Muscle layer of colon (tissue), 2 donors: ENCODE measurements at regions not wholly inside any gene's neighbourhood (a gene's known extent, or its start where the extent isn't known, plus 50 kb on each side); places are given as distances from the start of the nearest gene placed in this dataset.
"Not testable (repeated sequence)": the region's sequence is repeated elsewhere in the genome, so short reads cannot be mapped to it uniquely, and the experiment has no call there.

Source experiments
- H3K27ac ChIP-seq: one replicate; pipeline ENCODE4 v1.7.0; 2013; ENCODE audit warnings: low read depth, mild to moderate bottlenecking, low read length, moderate library complexity
- H3K27me3 ChIP-seq, 2 donors: one replicate each; pipeline ENCODE4 v1.7.0; 2013; ENCODE audit warnings: low read length in 2 of 2, mild to moderate bottlenecking in 2 of 2; ENCODE audit not compliant: insufficient read depth in 2 of 2, control insufficient read depth in 1 of 2
- H3K36me3 ChIP-seq: one replicate; pipeline ENCODE4 v1.7.0; 2013; ENCODE audit warnings: mild to moderate bottlenecking, low read length; ENCODE audit not compliant: insufficient read depth
- H3K4me1 ChIP-seq: one replicate; pipeline ENCODE4 v1.7.0; 2013; ENCODE audit warnings: mild to moderate bottlenecking, low read length; ENCODE audit not compliant: insufficient read depth
- H3K4me3 ChIP-seq, 2 donors: one replicate each; pipeline ENCODE4 v1.7.0; 2013; ENCODE audit warnings: low read length in 2 of 2, low read depth in 1 of 2, mild to moderate bottlenecking in 1 of 2, moderate library complexity in 1 of 2
- H3K9ac ChIP-seq: one replicate; pipeline ENCODE4 v1.7.0; 2013; ENCODE audit warnings: low read length
- H3K9me3 ChIP-seq: one replicate; pipeline ENCODE4 v1.7.0; 2013; ENCODE audit warnings: mild to moderate bottlenecking, low read length
- donor health status: abdominal sarcoma.
- donor health status: Adenocarcinoma of cecum.

GRCh38 chr5:112534611-112535255 is 115.7 kb upstream of the EPB41L4A start:
- H3K36me3 ChIP-seq: no peaks in the 10 kb centered on the region
- H3K27ac ChIP-seq: no peak overlapping the region
- H3K9me3 ChIP-seq: no peaks in the 10 kb centered on the region
- no peak overlapping the region for H3K9ac ChIP-seq
- no peak overlapping the region for H3K4me3 ChIP-seq
- H3K4me1 ChIP-seq: no peaks in the 10 kb centered on the region
- no peaks in the 10 kb centered on the region for H3K27me3 ChIP-seq

- H3K4me1 ChIP-seq: no peaks in the 10 kb centered on the region
- H3K36me3 ChIP-seq: no peaks in the 10 kb centered on the region
- no peak overlapping the region for H3K9ac ChIP-seq
- H3K27ac ChIP-seq: no peak overlapping the region
- H3K4me3 ChIP-seq: no peak overlapping the region
- H3K27me3 ChIP-seq: no peaks in the 10 kb centered on the region
- H3K9me3 ChIP-seq: no peaks in the 10 kb centered on the region
These were observed 116.3 kb upstream of the EPB41L4A start for GRCh38 chr5:112535356-112535755.

GRCh38 chr5:112544558-112544957 is 125.5 kb upstream of the EPB41L4A start:
- not testable (repeated sequence) for H3K36me3 ChIP-seq

DNA sequence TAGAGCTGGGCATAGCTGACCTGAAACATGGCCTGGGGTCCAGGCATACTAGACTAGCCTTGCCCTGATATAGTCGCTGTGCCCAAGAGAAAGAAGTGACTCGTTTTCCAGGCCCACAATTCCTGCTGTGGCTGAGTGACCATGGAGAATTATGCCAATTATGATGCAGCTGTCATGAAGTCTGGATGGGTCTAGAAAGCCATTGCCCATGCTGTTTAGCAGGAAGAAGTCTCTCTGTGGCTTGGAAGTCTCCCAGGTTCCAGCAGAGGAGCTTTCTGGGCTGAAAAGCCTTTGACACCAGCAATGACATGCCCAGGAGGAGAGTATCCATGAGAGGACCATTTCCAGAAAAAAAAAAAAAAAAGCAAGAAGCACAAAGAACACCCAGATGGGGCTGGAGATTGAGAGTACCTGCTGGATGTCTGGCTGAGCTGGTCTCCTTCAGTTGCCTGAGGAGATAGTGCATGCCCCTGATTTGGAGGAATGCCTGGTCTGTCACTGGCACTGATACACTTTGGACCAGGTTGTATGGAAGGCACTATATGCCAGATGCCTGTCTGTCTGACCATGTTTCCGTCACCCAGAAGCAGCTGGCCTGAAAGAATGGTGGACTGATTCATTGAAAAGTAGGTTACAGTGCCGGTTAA is 128.0 kb upstream of the EPB41L4A start:
- H3K4me3 ChIP-seq: no peak overlapping the region
- H3K27me3 ChIP-seq: no peaks in the 10 kb centered on the region
- H3K36me3 ChIP-seq: no peaks in the 10 kb centered on the region
- no peak overlapping the region for H3K27ac ChIP-seq
- H3K4me1 ChIP-seq: peaks cover 11% of the 10 kb centered on the region
- H3K9ac ChIP-seq: no peak overlapping the region
- H3K9me3 ChIP-seq: no peaks in the 10 kb centered on the region

More at GRCh38 chr5:112544558-112544957, 125.5 kb upstream of the EPB41L4A start:
- H3K27ac ChIP-seq, H3K4me3 ChIP-seq, H3K9ac ChIP-seq, H3K27me3 ChIP-seq, H3K4me1 ChIP-seq, H3K9me3 ChIP-seq: not testable (repeated sequence)

GRCh38 chr5:112548246-112548881 is 129.3 kb upstream of the EPB41L4A start:
- no peaks in the 10 kb centered on the region for H3K27me3 ChIP-seq
- peaks cover 11% of the 10 kb centered on the region for H3K4me1 ChIP-seq
- H3K36me3 ChIP-seq: no peaks in the 10 kb centered on the region
- H3K27ac ChIP-seq: no peak overlapping the region
- H3K9me3 ChIP-seq: no peaks in the 10 kb centered on the region
- H3K4me3 ChIP-seq: no peak overlapping the region
- no peak overlapping the region for H3K9ac ChIP-seq

DNA sequence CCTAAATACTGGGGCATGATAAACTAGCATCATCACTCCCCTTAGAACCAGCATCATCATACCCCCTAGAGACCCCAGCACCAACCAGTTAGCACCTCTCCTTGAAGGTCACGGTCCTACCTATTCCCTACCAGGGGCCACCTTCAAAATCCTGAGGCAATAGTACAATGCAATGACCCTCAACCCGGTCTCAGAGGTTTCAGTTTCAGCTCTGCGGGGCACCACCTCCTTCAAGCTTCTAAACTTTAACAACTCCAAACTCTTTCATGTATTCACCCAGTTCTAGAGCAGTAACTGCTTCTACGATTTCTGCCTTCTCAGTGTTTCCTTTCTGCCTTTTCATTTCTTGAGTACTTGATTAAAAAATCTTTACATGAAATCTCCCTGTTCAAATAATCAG is 130.1 kb upstream of the EPB41L4A start:
- Histone ChIP-seq H3K4me3 (no peak overlapping the region), H3K27me3 (no peaks in the 10 kb centered on the region), H3K27ac (no peak overlapping the region), H3K9ac (no peak overlapping the region), H3K9me3 (no peaks in the 10 kb centered on the region), H3K4me1 (peaks cover 11% of the 10 kb centered on the region), H3K36me3 (no peaks in the 10 kb centered on the region)

GRCh38 chr5:112549605-112550166 is 130.6 kb upstream of the EPB41L4A start:
- Histone ChIP-seq H3K36me3 (no peaks in the 10 kb centered on the region), H3K9ac (no peak overlapping the region), H3K27ac (no peak overlapping the region), H3K4me3 (no peak overlapping the region), H3K4me1 (peaks cover 11% of the 10 kb centered on the region), H3K9me3 (no peaks in the 10 kb centered on the region), H3K27me3 (no peaks in the 10 kb centered on the region)

GRCh38 chr5:112551419-112552032 is 132.4 kb upstream of the EPB41L4A start:
- peaks cover 11% of the 10 kb centered on the region for H3K4me1 ChIP-seq
- no peaks in the 10 kb centered on the region for H3K27me3 ChIP-seq
- no peak overlapping the region for H3K4me3 ChIP-seq
- H3K27ac ChIP-seq: no peak overlapping the region
- H3K9ac ChIP-seq: no peak overlapping the region
- no peaks in the 10 kb centered on the region for H3K9me3 ChIP-seq
- no peaks in the 10 kb centered on the region for H3K36me3 ChIP-seq

DNA sequence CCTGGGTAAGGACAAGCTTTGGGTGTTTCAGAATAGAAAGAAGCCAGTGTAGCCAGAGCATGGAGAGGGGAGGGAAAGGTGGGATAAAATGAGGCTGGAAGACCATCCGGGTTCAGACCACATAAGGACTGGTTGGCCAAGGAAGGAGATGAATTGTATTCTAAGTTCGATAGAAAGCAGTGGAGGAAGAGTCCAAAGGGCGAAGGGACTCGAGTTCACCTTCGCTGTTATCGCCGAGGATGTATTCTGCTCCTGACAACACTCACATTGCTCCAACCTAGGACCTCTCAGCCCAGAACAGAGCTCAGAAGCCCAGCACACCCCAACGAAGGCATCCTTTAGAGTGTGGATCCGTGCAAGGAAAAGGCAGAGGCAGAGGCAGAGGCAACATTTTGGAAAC is 133.1 kb upstream of the EPB41L4A start:
- Histone ChIP-seq H3K4me1 (peaks cover 11% of the 10 kb centered on the region), H3K36me3 (no peaks in the 10 kb centered on the region), H3K27me3 (no peaks in the 10 kb centered on the region), H3K9ac (no peak overlapping the region), H3K27ac (no peak overlapping the region), H3K4me3 (no peak overlapping the region), H3K9me3 (no peaks in the 10 kb centered on the region)

DNA sequence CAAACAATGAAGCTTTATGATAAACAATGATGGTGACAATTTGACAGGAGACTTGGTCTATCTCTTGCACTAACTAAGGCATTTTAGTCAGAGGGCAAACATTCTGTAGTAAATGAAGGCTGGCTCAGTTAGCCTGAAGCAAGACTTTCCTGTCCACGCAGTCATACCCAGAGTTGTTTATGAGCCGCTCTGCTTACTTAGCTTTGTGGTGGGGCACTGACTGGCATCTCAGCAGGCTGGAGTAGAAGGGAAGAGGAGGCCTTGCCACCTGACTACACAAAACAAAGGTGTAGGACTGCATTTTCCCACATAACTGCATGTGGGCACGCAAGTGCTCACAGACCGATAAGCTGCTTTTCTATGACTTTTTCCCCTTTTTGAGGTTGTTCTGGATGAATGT is 133.7 kb upstream of the EPB41L4A start:
- Histone ChIP-seq H3K36me3 (no peaks in the 10 kb centered on the region), H3K9ac (no peak overlapping the region), H3K4me1 (peaks cover 11% of the 10 kb centered on the region), H3K27me3 (no peaks in the 10 kb centered on the region), H3K9me3 (no peaks in the 10 kb centered on the region), H3K4me3 (no peak overlapping the region), H3K27ac (no peak overlapping the region)
